GM19023 (cell line): ENCODE measurements at regions not wholly inside any gene's neighbourhood (a gene's known extent, or its start where the extent isn't known, plus 50 kb on each side); places are given as distances from the start of the nearest gene placed in this dataset.
"Not testable (repeated sequence)": the region's sequence is repeated elsewhere in the genome, so short reads cannot be mapped to it uniquely, and the experiment has no call there.

Experiments
- ATAC-seq: cut with Tn5 transposase; IDR thresholded peaks from one replicate; pipeline ENCODE4 v1.9.1; 2021; ENCODE audit warnings: mild to moderate bottlenecking, moderate library complexity; ENCODE audit not compliant: unreplicated experiment

DNA sequence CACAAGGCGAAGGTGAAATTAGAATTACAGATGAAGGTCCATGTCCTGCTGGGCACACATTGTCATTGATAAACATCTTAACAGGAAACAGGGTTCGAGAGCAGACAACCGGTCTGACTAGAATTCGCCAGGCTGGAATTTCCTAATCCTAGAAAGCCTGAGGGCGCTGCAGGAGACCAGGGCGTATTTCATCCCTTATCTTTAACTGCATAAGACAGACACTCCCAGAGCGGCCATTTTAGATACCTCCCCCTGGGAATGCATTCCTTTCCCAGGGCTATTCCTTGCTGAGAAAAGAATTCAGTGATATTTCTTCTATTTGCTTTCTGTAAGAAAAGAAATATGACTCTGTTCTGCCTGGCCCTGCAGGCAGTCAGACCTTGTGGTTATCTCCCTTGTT lies 357.7 kb downstream of the FAM170A start:
- not testable (repeated sequence) for ATAC-seq

DNA sequence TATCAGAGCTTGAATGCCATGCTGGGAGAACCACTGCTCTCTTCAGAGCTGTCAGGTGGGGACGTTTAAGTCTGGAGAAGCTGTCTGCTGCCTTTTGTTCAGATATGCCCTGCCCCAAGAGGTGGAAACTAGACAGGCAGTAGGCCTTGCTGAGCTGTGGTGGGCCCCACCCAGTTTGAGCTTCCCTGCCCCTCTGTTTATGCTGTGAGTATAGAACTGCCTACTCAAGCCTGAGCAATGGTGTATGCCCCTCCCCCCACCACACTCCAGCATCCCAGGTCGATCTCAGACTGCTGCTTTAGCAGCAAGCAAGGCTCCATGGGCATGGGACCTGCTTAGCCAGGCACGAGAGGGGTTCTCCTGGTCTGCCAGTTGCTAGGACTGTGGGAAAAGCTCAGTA lies 362.3 kb downstream of the FAM170A start:
- no peak for ATAC-seq

DNA sequence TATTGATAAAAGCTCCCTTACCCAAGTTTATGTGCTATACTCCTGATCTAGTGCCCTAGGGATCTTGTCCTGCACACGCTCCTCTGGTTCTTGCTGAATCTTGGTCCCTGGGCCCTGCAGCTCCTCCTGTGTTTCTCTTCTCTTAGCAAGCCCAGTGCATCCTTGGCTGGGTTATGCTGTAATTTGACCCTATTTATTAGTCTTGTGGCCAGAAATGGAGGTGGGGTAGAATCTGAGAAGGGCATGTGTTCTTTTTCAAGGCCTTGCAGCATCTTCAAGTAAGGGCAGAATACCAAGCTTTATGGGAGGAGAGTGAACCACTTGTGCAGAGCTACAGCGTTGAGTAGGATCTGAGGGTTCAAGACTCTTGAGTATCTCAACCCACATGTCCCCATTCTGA lies 366.8 kb downstream of the FAM170A start:
- ATAC-seq = no peak

DNA sequence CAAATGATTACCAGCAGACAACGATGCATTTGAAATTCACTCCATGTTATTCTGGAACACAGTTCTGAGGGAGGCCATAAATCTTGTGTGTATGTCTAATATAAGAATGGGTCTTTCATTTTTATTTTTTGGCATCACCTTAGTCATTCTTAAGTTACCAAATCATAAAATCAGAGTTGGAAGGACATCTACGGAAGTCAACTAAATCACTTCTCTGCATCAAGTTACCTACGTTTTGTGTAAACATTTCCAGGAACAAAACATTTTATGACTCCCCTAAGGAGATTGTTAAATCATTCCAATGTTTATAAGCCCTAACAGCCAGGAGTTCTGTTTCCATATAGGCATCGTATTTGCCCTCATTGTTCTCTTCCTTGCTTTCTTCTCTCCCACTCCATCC lies 378.2 kb downstream of the FAM170A start:
- ATAC-seq = no peak

DNA sequence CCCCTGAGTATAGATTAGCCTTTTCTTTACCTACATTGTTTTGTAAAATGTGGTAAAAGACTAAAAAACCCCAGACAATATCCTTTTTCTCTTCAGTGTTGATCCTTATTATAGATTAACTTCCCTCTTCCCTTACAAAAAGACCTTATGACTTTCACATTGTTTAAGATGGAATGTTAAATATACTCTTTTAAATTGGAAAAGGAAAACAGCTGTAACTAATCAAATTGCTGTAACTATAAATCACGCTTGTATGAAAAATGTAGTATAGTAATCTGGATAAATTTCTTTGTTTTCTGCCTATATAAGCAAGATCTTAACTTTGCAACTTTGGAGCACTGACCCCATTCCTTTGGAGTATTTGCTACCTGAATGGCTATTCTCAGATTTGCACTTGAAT lies 383.1 kb downstream of the FAM170A start:
- no peak for ATAC-seq

DNA sequence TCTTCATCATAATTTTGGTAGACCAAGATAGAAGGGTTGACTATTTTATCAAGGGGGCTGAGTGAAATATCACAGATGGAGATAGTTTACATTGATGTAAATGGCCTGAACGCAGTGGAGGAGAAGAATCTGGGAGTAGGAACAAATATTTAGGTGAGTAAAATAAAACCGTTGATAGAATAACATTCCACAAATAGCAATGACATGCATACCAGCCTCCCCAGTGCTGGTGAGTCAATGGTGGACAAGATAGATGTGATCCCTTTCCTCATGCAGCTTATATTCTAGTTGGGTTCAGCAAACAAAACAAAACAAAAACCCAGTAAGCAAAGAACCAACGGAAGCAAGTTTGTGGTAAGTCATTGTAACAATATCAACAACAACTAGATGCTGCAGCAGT lies 385.2 kb downstream of the FAM170A start:
- no peak for ATAC-seq

DNA sequence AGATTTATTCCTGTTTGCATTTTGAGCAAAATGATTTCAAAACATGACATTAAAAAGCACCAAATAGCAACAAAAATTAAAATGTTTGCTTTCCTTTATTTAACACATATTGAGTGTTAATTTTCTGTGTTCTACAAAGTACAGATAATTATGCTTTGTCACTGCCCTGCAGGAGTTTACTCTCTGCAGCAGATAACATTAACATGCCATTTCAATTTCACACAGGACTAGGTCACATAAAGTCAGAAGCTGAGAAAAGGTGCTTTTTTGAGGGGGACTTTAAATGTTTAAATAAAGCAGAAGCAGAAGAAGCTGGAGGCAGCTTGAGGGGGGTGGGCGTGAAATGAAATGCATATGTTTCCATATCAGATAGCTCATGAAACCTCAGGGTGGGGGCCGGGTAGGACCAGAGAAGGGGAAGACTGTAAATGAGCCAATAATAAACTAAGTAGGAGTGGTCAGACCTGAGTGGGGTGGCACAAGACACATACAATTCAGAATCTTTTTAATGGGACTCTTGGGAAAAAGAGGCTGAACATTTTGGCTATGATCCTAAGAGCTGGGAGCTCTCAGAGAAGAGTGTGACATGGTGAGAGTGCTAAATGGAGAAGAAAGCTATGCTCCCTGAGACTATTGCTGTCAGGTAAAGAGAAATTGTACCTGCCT lies 387.5 kb downstream of the FAM170A start:
- ATAC-seq = no peak

DNA sequence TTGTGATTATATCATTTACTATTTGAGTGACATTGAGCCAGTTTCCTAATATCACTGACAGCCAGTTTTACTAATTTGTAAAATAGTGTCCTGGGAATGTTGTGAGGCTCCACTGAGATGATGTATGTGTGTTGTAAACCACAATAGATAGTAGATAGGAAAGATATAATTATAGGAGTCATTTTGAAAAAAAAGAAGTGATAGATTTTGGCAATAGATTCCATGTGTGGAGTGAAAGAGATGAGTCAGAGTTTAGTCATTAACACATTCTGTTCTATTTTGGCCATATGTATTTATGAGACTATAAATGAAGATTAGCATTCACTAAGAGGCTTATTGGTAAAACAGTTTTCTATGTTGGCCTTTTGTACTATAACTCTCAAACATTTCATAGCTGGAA lies 388.2 kb downstream of the FAM170A start:
- ATAC-seq = no peak

DNA sequence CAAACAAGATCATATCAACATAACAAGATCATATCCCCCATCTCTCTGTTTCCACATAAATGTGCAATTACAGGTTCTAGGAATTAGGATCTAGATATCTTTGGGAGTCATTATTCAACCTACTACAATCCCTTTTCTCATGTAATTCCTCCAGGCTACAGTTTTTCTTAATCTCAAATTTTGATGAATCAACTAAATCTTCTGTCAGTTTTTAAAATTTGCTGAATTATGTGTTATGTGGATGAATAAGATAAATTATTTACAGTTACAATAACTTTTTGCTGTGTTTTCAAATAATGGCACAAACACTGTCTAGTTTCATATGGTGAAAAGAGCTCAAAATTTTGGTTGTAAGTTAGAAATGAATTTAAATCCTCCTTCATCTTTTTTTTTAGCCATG lies 405.8 kb downstream of the FAM170A start:
- ATAC-seq = no peak

DNA sequence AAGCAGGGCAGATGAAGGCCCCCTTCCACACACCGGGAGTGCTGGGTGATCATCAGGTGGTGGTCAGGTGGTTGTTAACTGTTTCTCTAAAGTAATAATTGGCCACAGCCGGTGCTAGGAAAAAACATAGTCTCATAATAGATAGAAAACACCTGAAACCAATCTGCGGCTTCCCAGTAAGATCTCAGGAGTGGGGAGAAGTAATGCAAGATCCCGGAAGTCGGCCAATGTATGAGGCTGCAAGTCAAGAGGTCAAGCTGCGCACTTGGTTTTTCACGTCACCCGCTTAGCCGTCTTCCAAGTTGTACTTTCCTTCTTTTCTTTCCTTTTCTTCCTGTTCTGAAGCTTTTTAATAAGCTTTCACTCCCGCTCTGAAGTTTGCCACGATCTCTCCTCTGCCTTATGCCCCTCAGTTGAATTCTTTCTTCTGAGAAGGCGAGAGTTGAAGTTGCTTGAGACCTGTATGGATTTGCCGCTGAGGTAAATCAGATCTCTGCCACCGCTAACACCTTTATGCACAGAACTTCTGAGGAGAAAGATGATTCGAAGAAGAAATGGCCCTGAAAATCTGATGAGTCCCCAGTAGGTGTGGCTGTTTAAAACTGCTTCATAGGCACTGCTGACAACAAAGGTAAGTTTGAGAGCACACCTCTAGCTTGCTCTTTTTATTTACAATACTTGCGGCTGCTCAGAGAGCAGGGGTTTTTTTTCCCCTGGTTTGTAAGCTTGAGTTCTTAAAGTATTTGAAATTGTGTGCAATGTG lies 406.6 kb downstream of the FAM170A start:
- no peak for ATAC-seq

DNA sequence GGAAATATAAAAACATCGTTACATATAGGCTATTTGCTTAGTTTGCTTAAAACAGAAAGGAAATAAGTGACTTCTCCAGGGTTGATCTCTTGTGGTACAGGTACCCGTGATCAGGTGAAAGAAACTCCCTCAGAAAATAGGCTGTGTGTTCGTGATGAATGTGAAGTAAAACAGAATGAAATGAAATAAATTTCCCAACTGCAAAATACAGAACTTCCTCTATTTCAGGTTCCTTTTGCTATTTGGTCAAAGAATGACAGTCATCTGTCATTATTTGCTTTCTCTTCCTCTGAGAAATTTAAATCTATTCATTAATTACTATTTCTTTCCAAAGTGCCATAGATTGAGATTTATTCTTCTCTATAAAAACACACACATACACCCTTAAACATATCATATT lies 408.1 kb downstream of the FAM170A start:
- ATAC-seq = no peak

DNA sequence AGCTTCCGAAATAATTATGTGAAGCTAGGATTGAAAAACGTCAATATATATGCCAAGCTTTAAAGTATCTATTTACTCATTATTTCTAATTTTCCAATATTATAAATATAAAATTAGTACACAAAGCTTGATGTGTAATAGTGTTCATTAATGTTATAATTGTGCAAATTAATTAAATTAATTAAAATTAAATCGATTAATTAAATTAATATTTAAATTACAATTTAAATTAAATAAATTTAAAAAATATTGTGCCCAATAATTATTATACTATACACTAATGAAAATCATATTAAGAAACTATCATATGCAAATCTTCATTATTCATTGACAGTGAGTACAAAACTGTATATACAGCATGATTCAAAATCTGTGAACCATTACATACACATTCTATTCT lies 409.8 kb downstream of the FAM170A start:
- no peak for ATAC-seq

DNA sequence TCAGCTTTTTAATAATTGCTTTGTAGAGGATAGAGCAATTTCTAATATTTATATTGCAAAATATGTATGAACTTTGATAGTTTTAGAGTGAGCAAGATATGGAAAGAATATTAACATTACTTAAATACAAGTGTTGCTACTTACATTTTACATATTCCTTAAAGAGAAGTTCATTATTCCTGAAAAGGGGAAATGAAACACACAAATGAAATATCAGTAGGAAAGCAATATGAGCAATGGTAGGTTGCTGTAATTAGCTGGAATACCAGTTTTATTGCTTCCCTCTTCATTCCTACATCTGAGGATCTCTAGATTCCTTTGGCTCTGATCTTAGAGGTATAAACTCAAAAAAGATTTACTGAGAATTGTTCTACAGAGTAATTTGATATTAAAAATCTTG lies 414.1 kb downstream of the FAM170A start:
- ATAC-seq = no peak

DNA sequence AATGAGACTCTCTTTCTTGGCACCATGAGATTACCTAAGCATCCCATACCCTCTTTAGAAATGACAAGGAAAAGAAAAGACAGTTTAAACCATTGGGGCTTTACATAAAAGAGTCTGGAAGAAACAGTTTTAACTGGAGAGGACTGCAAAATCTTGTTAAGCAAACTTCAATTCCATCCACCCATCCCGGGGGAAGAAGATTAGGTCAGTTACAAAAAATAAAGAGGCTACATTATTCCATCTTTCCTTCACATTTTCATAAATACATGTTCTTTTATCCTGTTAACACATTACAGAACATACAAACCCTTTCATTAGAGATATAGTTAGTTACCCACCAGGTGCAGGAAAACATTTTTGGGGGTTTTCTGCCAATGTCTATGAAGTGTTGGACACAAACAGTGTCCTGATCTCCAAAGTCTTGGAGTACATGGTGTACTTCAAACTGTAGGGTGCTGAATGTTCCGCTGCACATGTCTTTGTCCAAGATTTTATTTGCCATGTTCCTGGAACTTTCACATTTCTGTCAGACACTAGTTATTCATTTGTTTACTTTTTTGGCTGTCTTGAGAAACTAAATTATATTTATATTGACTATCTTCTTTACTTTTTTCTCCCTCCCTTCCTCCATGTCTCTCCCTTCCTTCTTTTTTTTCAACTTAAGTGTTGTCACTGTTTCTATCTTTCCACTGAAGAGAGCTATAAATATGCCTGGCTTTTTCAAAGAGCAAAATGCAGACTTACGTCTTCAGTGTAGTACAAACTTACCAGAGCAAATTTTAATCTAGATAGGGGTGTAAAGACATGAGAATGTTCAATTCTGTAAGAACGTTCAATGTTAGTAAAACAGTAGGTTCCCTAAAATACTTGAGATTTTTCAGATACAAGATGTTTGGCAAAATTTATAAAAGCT lies 410.9 kb upstream of the PRR16 start:
- no peak for ATAC-seq

DNA sequence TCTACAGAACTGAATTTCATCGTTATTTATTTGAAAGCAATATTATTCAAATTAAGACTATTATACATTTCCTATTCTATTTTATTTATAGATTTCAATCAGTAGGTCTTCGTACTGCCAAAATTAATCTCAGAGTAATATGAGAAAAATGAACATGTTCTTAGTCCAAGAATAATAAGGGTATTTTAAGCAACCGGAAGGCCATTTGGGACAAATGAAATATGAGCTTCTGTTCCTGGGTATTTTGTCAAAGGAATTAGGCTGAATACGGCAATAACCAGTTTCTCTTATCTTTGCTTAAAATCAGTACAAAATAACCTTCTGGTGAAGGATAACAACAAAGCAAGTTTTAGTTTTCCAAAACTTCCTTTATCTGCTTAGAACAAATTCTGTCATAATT lies 410.3 kb upstream of the PRR16 start:
- ATAC-seq = no peak

DNA sequence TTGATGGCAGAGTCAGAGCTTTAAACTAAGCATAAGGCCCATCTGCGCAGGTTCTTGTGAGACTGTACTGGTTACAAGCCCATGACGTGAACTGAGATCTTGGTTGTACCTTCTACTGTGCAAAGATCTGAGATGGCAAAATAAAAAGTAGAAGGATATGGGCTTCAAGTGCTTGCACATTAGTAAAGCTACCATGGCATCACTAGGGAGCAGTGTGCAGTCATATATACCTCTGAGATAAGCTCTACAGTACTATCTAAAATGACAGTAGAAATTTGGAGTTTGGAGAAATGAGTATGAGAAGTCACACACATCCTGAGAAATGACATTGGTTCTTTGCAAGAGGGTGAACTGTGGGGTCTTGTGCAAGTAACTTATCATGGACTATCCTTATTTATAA lies 408.2 kb upstream of the PRR16 start:
- ATAC-seq = no peak

DNA sequence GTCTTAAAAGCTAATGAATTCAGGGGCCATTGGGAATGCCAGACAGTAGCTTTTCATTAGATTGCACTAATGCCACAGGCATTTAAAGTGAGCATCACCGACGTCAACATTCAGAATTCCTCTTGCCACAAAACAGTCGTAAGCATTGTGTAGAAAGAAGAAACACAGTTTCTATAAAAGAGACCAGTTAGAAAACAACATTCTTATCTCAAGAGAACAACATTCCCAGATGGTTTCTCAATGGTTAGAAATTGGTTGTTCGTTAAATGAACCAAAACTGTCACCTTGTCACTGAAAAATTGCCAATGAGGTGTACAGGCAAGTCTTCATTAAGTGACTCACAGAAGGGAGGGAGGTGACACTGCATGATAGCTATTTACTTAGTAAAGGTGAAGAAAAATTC lies 401.6 kb upstream of the PRR16 start:
- no peak for ATAC-seq

DNA sequence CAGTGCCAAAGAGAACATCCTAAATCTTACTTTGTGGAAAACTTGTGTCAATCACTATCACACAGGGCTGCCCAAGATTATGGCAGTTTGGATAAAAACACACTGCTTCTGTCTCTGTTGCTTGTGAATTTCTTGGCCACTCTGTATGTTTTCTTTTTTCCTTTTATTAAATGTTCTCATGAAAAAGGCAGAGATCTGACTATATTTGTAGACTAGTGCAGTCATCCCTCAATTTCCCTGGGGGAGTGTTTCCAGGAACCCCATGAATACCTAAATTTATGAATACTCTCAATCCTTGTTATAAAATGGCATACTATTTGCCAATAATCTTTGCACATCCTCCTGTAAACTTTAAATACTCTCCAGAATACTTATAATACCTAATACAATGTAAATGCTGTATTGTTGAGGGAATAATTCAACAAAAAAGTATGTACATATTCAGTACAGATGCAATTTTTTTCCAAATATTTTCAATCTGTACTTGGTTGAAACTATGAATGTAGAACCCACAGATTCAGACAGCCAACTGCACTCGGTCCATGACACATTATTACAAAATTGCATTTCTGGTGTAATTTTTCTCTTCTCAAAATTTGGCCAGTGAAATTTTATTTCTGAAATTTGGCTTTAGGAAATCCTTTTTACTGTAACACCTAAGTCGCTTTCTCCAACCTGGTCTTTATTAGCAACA lies 391.9 kb upstream of the PRR16 start:
- ATAC-seq = no peak

DNA sequence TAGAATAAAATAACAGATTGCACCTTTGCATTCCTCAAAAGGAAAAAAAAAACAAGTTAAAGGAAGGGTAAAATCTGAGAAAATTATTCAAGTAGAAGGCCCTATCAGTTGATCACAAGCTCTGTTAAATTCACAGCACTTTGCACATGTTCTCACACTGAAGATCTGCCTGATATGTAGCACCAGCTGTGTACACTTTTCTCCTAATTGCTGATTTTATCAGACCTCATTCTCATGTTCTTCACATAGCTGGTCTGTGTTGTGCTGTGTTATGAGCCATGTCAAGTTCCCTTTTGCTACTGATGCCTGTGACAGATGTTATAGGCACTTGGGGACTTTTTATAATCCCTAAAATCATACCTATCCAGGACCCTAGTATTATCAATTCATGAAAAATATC lies 390.4 kb upstream of the PRR16 start:
- no peak for ATAC-seq

DNA sequence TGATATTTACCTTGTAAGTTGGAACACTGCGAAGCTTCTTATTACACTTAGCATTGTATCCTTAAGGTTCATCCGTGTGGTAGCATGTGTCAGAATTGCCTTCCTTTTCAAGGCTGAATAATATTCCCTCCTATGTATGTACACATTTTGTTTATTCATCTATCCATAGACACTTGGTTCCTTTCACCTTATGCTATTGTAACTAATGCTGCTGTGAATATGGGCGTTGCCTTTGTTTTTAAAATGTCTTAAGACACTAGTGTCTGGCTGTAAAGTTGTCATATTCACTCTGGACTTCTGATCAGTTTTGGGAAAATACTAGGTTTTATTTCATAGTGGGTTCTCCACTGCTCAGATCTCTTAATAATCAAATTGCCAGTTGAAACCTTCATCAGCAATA lies 383.3 kb upstream of the PRR16 start:
- ATAC-seq = no peak
